ENCODE measurements at regions not wholly inside any gene's neighbourhood (a gene's known extent, or its start where the extent isn't known, plus 50 kb on each side); places are given as distances from the start of the nearest gene placed in this dataset.

- no peak for DNase-seq
Observed at GRCh38 chr4:113849771-113850170, 88.2 kb upstream of the CAMK2D start.

- no peak for DNase-seq
Observed at GRCh38 chr4:113847710-113848109, 86.2 kb upstream of the CAMK2D start.

GRCh38 chr4:113846433-113846832 lies 84.9 kb upstream of the CAMK2D start:
- DNase-seq = no peak

GRCh38 chr4:113845138-113845537 lies 83.6 kb upstream of the CAMK2D start:
- DNase-seq = no peak

GRCh38 chr4:113844369-113844768 lies 82.8 kb upstream of the CAMK2D start:
- DNase-seq = no peak

- DNase-seq = no peak
Observed at GRCh38 chr4:113840861-113841260, 79.3 kb upstream of the CAMK2D start.

- DNase-seq = no peak
Observed at GRCh38 chr4:113838460-113838859, 76.9 kb upstream of the CAMK2D start.

- no peak for DNase-seq
Observed at GRCh38 chr4:113837397-113837796, 75.9 kb upstream of the CAMK2D start.

GRCh38 chr4:113835005-113835404 lies 73.5 kb upstream of the CAMK2D start:
- no peak for DNase-seq

GRCh38 chr4:113834298-113834697 lies 72.8 kb upstream of the CAMK2D start:
- DNase-seq = no peak

- no peak for DNase-seq
Observed at GRCh38 chr4:113832803-113833202, 71.3 kb upstream of the CAMK2D start.

- no peak for DNase-seq
Observed at GRCh38 chr4:113831457-113831856, 69.9 kb upstream of the CAMK2D start.

GRCh38 chr4:113828702-113829101 lies 67.2 kb upstream of the CAMK2D start:
- DNase-seq = no peak

GRCh38 chr4:113827285-113827684 lies 65.7 kb upstream of the CAMK2D start:
- no peak for DNase-seq

- no peak for DNase-seq
Observed at GRCh38 chr4:113826421-113826820, 64.9 kb upstream of the CAMK2D start.

- DNase-seq = peak in 1 of 2 donors; percentile 29
Observed at GRCh38 chr4:113825272-113825671, 63.7 kb upstream of the CAMK2D start.

GRCh38 chr4:113824396-113824795 lies 62.9 kb upstream of the CAMK2D start:
- no peak for DNase-seq

GRCh38 chr4:113823291-113823659 lies 61.7 kb upstream of the CAMK2D start:
- DNase-seq = peak in 1 of 2 donors; percentile 10

- no peak for DNase-seq
Observed at GRCh38 chr4:113822555-113823290, 61.2 kb upstream of the CAMK2D start.

GRCh38 chr4:113821856-113822255 lies 60.3 kb upstream of the CAMK2D start:
- no peak for DNase-seq

GRCh38 chr4:113820108-113820507 lies 58.6 kb upstream of the CAMK2D start:
- DNase-seq = no peak

- no peak for DNase-seq
Observed at GRCh38 chr4:113815826-113816225, 54.3 kb upstream of the CAMK2D start.

GRCh38 chr4:113811359-113811758 lies 49.8 kb upstream of the CAMK2D start:
- DNase-seq = no peak

Data from CD4-positive, alpha-beta T cell treated with Interferon alpha-2 for 1 hour (primary cell).